Fibroblast of skin of abdomen (primary cell): ENCODE measurements at regions not wholly inside any gene's neighbourhood (a gene's known extent, or its start where the extent isn't known, plus 50 kb on each side); places are given as distances from the start of the nearest gene placed in this dataset.

Experiments used
- DNase-seq: peaks from one replicate; pipeline ENCODE4 v3.0.0-alpha.2; 2013

- no peak for DNase-seq
Observed at GRCh38 chr2:171608168-171608567, 79.1 kb upstream of the DYNC1I2 start.

DNA sequence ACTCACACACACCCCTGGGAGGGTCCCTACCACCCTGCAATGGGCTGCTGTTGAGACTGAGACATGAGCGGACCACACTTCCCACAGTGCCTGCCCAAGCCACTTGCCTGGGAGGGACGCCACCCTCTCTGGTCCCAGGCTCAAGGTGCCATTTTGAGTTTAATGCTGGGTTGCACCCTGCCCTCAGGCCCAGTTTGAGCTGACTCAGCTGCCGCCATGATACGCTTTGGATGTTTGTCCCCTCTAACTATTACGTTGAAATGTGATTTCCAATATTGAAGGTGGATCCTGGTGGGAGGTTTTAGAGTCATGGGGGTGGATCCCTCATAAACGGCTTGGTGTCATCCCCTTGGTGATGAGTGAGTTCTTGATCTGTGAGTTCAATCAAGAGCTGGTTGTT lies 76.4 kb upstream of the DYNC1I2 start:
- DNase-seq = no peak

DNA sequence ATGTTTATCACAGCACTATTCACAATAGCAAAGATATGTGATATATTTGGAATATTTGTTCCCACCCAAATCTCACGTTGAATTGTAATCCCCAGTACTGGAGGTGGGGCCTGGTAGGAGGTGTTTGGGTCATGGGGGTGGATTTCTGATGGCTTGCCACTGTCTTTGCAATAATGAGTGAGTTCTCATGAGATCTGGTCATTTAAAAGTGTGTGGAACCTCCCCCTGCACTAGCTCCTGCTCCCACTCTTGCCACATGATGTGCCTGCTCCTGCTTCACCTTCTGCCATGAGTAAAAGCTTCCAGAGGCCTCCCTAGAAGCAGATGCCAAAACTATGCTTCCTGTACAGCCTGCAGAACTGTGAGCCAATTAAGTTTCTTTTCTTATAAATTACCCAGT lies 72.2 kb upstream of the DYNC1I2 start:
- peak; percentile 12 for DNase-seq

GRCh38 chr2:171617981-171618380 lies 69.3 kb upstream of the DYNC1I2 start:
- DNase-seq = no peak

GRCh38 chr2:171625006-171625405 lies 62.3 kb upstream of the DYNC1I2 start:
- no peak for DNase-seq

DNA sequence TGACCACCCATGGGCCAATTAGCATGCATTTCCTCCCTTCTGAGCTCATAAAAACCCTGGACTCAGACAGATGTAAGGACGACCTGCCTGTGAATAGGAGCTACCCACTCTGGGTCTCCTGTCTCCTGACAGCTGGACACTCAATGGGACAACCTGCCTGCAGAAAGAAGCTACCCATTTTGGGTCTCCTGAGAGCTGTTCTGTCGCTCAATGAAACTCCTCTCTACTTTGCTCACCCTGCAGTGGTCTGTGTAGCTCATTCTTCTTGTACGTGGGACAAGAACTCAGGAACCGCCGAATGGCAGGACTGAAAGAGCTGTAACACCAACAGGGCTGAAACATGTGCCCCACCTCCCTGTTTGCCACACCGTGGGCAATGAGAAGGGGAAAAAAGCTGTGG lies 60.3 kb upstream of the DYNC1I2 start:
- no peak for DNase-seq

- DNase-seq = no peak
Observed at GRCh38 chr2:171627412-171627811, 59.9 kb upstream of the DYNC1I2 start.

DNA sequence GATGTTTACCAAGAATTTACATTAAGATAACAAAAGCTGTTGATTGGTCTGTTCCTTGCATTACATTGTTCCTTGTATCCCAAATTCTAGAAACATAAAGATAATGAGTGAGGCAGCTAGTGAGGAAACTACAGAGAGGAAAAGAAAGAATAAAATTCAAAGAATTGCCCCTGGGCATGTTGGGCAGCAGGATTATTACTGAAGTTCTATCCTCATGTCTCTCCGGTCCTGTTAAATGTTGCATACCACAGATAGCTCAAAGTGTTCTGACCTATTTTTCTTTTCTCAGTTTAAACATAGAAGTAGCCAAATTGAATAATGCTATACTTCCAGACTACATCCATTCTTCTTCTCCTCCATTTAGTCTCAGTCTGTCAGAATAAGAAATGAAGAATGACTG lies 58.2 kb upstream of the DYNC1I2 start:
- no peak for DNase-seq

GRCh38 chr2:171630089-171630770 lies 57.0 kb upstream of the DYNC1I2 start:
- DNase-seq = no peak

GRCh38 chr2:171630812-171631626 lies 56.2 kb upstream of the DYNC1I2 start:
- DNase-seq = no peak
